Stimulated activated CD4-positive, alpha-beta T cell treated with anti-CD3 and anti-CD28 coated beads, Interleukin-1b, Interleukin-23, amount 100 ng/mL, for 48 hours (primary cell): ENCODE measurements at regions not wholly inside any gene's neighbourhood (a gene's known extent, or its start where the extent isn't known, plus 50 kb on each side); places are given as distances from the start of the nearest gene placed in this dataset.

ENCODE experiments used
- DNase-seq: peaks from one replicate; pipeline ENCODE4 v3.0.0-alpha.2; 2020

DNA sequence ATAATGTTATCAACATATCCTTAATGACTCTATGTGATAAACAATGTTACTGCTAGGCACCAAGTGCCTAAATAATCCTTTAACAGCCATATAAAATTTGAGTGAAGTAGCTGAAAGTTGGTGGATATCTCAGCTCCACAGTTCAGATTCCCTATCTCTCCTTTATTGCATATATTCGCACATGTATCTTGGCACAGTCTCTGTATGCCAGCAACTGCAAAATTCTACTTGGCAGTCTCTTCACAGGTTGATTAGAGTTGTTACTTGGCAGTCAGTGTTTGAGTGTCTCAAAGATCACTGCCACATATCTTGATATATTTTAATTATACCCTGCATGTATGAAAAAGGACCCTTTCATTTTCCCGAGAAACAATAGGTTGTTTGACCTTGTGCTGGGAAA lies 879.3 kb downstream of the OLFM4 start:
- DNase-seq, result no peak

GRCh38 chr13:53920916-53921315 lies 892.3 kb downstream of the OLFM4 start:
- DNase-seq, result no peak

- no peak for DNase-seq
Measured at GRCh38 chr13:53921473-53921872, 892.9 kb downstream of the OLFM4 start.

DNA sequence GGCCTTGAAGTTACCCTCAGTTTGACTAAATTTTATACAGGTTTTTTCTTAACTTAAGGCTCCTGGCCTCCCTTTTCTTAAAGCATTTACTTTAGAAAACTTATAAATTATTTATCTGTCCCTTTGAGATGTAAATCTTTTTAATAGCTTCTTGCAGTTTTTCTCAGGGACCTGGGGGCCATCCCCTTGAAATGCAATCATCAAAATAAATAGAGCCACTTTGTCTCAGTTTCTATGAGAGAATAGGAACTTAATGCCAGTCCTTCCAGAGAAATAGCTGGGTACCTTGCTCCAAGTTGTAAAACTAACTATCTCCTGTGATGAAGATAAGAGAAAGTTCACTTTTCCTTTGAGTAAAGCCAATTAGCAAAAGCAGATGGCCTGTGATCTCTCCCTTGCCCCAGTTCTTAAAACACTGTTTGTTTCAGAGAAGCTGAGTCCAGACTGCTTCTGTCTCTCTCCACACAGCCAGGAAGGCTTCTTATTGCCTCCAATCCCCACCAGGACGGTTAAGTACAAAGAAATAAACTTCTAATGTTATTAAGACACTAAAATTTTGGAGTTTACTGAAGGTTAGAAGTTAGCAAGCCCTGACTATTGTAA lies 913.1 kb downstream of the OLFM4 start:
- DNase-seq, result no peak

DNA sequence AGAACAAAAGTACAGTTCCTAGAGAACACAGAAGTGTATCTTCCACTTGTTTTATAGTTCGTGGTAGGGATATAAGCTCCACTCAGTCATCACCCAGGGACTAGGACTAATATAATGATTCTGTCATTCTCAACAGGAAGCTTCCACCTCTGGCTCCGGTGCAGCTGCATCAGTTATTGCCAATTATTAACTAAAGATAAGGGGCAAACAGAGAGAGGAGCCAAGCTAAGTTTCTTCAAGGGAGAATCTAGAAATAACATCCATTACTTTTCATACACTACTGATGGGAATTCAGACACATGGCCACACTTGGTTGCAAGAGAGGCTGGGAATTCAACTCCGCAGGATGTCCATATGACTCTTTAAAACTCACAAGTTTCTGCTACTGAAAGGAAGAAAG lies 917.9 kb downstream of the OLFM4 start:
- no peak for DNase-seq

- no peak for DNase-seq
Measured at GRCh38 chr13:53953183-53953582, 924.6 kb downstream of the OLFM4 start.
